Thoracic aorta (tissue), 2 donors: ENCODE measurements at regions not wholly inside any gene's neighbourhood (a gene's known extent, or its start where the extent isn't known, plus 50 kb on each side); places are given as distances from the start of the nearest gene placed in this dataset.

Experiments
- ATAC-seq: fragments of 150-250 bp; one replicate; pipeline ENCODE4 v1.8.0; 2017; ENCODE audit warnings: low read depth; ENCODE audit not compliant: insufficient number of reproducible peaks, low FRiP score
- DNase-seq: peaks from one replicate; pipeline ENCODE4 v3.0.0-alpha.2; 2020; ENCODE audit warnings: low spot score
- H3K27ac ChIP-seq, 2 donors: fragments of 200-600 bp; sonication (generic); 1 replicate in 1 of 2; 2 replicates in 1 of 2; pipeline ENCODE4 v1.5.1; 2016; ENCODE audit warnings: mild to moderate bottlenecking in 2 of 2, moderate library complexity in 2 of 2
- H3K27me3 ChIP-seq: fragments of 200-600 bp; sonication (generic); replicated peaks from 2 replicates; pipeline ENCODE4 v1.6.0; 2016; ENCODE audit warnings: mild to moderate bottlenecking; ENCODE audit not compliant: insufficient read depth
- H3K36me3 ChIP-seq: fragments of 200-600 bp; sonication (generic); one replicate; pipeline ENCODE4 v1.5.1; 2016
- H3K4me1 ChIP-seq, 2 donors: fragments of 200-600 bp; sonication (generic); 1 replicate in 1 of 2; 2 replicates in 1 of 2; pipeline versions ENCODE4 v1.5.1 to v1.6.0; 2016; ENCODE audit warnings: low read depth in 2 of 2, mild to moderate bottlenecking in 1 of 2; ENCODE audit not compliant: control insufficient read depth in 1 of 2
- H3K4me3 ChIP-seq: fragments of 200-600 bp; sonication (generic); 2 replicates; pipeline ENCODE4 v1.5.1; 2016; ENCODE audit warnings: mild to moderate bottlenecking
- H3K9me3 ChIP-seq: fragments of 200-600 bp; sonication (generic); 2 replicates; pipeline ENCODE4 v1.5.1; 2016
- CTCF ChIP-seq: fragments of 200-600 bp; sonication (generic); IDR thresholded peaks from one replicate; pipeline ENCODE4 v1.5.1; 2019; ENCODE audit warnings: antibody characterized with exemption

GRCh38 chr10:128865436-128866195 lies 601.4 kb upstream of the MGMT start:
- TF ChIP-seq CTCF: no peak
- ATAC-seq (no peak), DNase-seq (no peak)
- Histone ChIP-seq H3K4me1 (peaks cover 0 to 9% of the 10 kb centered on the region in 2 donors), H3K4me3 (no peak overlapping the region), H3K27me3 (no peaks in the 10 kb centered on the region), H3K27ac (no peak overlapping the region), H3K36me3 (no peaks in the 10 kb centered on the region), H3K9me3 (no peaks in the 10 kb centered on the region)

- no peak for TF ChIP-seq CTCF
- no peaks in the 10 kb centered on the region for H3K36me3 ChIP-seq
These were observed 600.5 kb upstream of the MGMT start for GRCh38 chr10:128866551-128866950.

GRCh38 chr10:128867210-128867609 lies 599.8 kb upstream of the MGMT start:
- TF ChIP-seq CTCF: no peak
- peaks cover 0 to 9% of the 10 kb centered on the region in 2 donors for H3K4me1 ChIP-seq
- ATAC-seq (no peak), DNase-seq (no peak)
- H3K9me3 ChIP-seq: no peaks in the 10 kb centered on the region
- H3K27me3 ChIP-seq: no peaks in the 10 kb centered on the region
- H3K36me3 ChIP-seq: no peaks in the 10 kb centered on the region
- no peak overlapping the region for H3K27ac ChIP-seq
- no peak overlapping the region for H3K4me3 ChIP-seq

More at GRCh38 chr10:128866551-128866950, 600.5 kb upstream of the MGMT start:
- no peaks in the 10 kb centered on the region for H3K27me3 ChIP-seq
- DNase-seq (no peak), ATAC-seq (no peak)
- H3K4me1 ChIP-seq: peaks cover 0 to 9% of the 10 kb centered on the region in 2 donors
- H3K9me3 ChIP-seq: no peaks in the 10 kb centered on the region
- H3K27ac ChIP-seq: no peak overlapping the region
- H3K4me3 ChIP-seq: no peak overlapping the region

- H3K4me1 ChIP-seq: peaks cover 0 to 9% of the 10 kb centered on the region in 2 donors
- no peaks in the 10 kb centered on the region for H3K27me3 ChIP-seq
- no peak overlapping the region for H3K4me3 ChIP-seq
- ATAC-seq: no peak
- no peak overlapping the region for H3K27ac ChIP-seq
- no peaks in the 10 kb centered on the region for H3K9me3 ChIP-seq
- no peaks in the 10 kb centered on the region for H3K36me3 ChIP-seq
- no peak for DNase-seq
- no peak for TF ChIP-seq CTCF
These were observed 599.2 kb upstream of the MGMT start for GRCh38 chr10:128867819-128868218.

GRCh38 chr10:128868481-128868880 lies 598.6 kb upstream of the MGMT start:
- no peak overlapping the region for H3K4me3 ChIP-seq
- no peak for TF ChIP-seq CTCF
- DNase-seq (no peak), ATAC-seq (no peak)
- no peaks in the 10 kb centered on the region for H3K36me3 ChIP-seq
- no peaks in the 10 kb centered on the region for H3K9me3 ChIP-seq
- no peak overlapping the region for H3K27ac ChIP-seq
- H3K27me3 ChIP-seq: no peaks in the 10 kb centered on the region
- H3K4me1 ChIP-seq: peaks cover 0 to 9% of the 10 kb centered on the region in 2 donors
